Erythroblast (primary cell): ENCODE measurements at regions not wholly inside any gene's neighbourhood (a gene's known extent, or its start where the extent isn't known, plus 50 kb on each side); places are given as distances from the start of the nearest gene placed in this dataset.

Source experiments
- GATA1 ChIP-seq: IDR thresholded peaks from 2 replicates; pipeline ENCODE4 v1.6.1; 2011; ENCODE audit warnings: low read depth, mild to moderate bottlenecking, control low read depth, low read length, moderate library complexity
- POLR2A ChIP-seq: IDR thresholded peaks from 2 replicates; pipeline ENCODE4 v1.6.1; 2011; ENCODE audit warnings: mild to moderate bottlenecking, low read length

GRCh38 chr1:79614762-79615161 lies 608.2 kb upstream of the ADGRL4 start:
- TF ChIP-seq POLR2A (no peak), GATA1 (no peak)
